Glomerular endothelial cell (primary cell): ENCODE measurements at regions not wholly inside any gene's neighbourhood (a gene's known extent, or its start where the extent isn't known, plus 50 kb on each side); places are given as distances from the start of the nearest gene placed in this dataset.
"Not testable (repeated sequence)": the region's sequence is repeated elsewhere in the genome, so short reads cannot be mapped to it uniquely, and the experiment has no call there.

Source experiments
- DNase-seq: peaks from one replicate; pipeline ENCODE4 v3.0.0-alpha.2; 2011; ENCODE audit warnings: low read depth, low spot score; ENCODE audit errors: extremely low read depth

- no peak for DNase-seq
These were observed 154.9 kb downstream of the DIO2 start for GRCh38 chr14:80056497-80056801.

- DNase-seq: peak; percentile 4
These were observed 155.4 kb downstream of the DIO2 start for GRCh38 chr14:80055667-80056496.

- no peak for DNase-seq
These were observed 156.1 kb downstream of the DIO2 start for GRCh38 chr14:80055226-80055625.

DNA sequence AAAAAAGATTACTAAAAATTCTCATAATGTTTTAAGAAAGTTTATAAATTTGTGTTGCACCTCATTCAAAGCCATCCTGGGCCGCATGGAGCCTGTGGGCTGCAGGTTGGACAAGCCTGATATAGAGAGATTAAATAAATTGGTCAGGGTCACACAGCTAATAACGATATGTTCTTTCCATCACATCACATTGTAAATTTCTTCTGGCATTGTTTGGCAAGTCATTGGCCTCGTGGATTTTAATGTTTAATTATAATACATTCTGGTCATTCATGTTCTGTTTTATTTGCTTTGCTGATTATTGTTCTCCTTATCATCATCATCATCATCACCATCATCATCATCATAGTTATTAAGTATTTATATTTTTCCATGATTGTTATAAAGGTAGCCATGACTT, 157.3 kb downstream of the DIO2 start:
- no peak for DNase-seq

DNA sequence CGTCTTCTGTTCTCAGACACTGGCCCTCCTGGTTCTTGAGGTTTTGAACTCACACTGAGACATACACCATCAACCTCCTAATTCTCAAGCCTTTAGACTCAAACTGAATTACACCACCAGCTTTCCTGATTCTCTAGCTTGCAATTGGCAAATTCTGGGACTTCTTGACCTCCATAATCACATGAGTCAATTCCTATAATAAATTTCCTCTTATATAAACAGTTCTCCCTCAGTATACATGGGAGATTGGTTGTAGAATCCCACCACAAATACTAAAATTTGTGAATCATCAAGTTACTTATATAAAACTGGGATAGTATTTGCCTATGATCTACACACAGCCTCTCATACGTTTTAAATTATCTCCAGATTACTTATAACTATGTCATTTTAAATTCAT, 162.2 kb downstream of the DIO2 start:
- no peak for DNase-seq

DNA sequence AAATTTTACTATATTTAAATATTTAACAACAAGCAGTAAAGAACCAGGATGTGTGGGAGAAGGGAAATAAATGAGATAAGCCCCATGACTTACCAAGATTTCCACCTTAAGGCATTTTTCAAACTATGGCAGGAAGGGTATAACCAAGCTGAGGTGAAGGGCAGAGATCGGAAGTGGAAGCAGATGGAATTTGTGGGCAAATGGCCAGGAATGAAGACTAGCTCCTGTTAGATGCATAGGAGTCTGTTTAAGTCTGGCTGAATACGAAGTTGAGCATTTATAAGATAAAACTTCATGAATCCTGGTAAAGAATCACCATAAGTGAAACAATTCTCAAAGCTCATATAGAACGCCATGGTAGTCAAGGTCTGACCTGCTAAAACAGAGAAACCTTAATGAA, 163.5 kb downstream of the DIO2 start:
- DNase-seq: no peak

DNA sequence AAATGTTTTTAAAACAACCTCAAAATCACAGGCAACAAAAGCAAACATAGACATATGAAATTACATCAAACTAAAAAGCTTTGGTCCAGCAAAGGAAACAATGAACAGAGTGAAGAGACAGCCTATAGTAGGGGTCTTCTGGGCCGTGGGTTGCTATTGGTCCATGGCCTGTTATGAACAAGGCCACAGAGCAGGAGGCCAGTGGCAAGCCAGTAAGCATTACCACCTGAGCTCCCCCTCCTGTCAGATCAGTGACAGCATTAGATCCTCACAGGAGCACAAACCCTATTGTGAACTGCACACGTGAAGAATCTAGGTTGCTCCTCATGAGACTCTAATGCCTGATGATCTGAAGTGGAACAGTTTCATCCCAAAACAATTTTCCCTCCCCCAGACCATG, 174.0 kb downstream of the DIO2 start:
- DNase-seq: no peak

- DNase-seq: no peak
These were observed 186.9 kb downstream of the DIO2 start for GRCh38 chr14:80024417-80024816.

DNA sequence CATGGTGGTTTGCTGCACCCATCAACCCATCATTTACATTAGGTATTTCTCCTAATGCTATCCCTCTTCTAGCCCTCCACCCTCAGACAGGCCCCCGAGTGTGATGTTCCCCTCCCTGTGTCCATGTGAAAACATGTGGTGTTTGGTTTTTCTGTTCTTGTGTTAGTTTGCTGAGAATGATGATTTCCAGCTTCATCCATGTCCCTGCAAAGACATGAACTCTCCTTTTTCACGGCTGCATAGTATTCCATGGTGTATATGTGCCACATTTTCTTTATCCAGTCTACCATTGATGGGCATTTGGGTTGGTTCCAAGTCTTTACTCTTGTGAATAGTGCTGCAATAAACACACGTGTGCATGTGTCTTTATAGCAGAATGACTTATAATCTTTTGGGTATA, 192.8 kb downstream of the DIO2 start:
- not testable (repeated sequence) for DNase-seq

GRCh38 chr14:80017795-80018194, 193.5 kb downstream of the DIO2 start:
- DNase-seq: no peak

- DNase-seq: not testable (repeated sequence)
These were observed 201.1 kb downstream of the DIO2 start for GRCh38 chr14:80010245-80010644.

GRCh38 chr14:80005561-80005960, 205.7 kb downstream of the DIO2 start:
- no peak for DNase-seq

GRCh38 chr14:80004871-80005270, 206.4 kb downstream of the DIO2 start:
- no peak for DNase-seq

- DNase-seq: no peak
These were observed 208.2 kb downstream of the DIO2 start for GRCh38 chr14:80003138-80003537.

- DNase-seq: no peak
These were observed 213.6 kb downstream of the DIO2 start for GRCh38 chr14:79997509-79998208.

DNA sequence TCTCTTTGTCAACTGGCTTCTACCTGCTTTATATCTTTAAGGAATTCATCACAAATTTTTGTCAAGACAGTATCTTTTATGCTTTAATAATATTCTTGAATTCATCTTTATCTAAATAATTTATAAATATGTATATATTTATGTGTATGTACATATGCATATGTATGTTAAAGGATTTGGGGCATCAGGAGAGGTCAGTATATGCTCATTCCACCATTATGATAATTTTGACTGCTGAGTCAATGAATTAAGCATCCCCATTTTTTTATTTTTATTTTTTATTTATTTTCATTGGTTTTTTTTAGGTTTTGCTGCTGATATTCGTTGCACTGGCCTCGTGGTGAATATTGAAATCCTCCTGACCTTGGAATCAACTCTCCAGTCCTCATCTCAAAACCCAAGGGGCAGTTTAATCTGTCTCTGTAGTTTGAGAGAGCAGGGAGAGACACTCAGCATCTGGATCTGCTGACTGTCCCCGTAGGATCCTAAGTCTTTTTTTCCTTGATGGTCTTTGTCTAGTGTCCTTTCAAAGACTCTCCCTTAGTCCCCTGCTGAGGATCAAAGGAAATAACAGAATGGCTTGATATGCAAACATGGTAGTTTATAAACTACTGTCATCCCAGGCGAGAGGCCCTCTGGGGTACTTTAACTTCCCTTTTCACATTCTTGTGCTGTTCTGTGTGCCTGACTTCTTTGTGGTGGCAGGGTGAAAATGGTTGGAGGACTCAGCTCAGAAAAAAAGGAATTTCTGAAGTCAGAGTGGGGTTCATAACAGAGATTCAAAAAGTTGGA, 218.7 kb downstream of the DIO2 start:
- DNase-seq: no peak

DNA sequence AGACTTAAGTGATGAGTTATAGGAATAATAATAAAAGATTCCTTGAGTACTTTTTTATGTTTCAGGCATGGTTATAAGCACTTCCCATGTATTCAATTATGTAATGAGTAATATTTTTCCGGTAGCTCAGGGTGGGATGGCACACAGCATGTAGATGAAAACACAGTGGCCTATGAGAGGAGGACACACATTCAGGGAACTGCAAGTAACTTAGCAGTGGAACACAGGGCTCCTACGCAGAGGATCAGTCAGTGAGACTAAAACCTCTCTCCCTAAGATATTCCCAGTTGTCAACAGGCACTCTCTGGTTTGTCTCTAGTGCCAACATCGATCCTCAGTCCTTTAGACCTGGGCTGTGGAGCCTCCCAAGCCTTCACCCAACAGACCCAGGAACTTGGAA, 219.4 kb downstream of the DIO2 start:
- no peak for DNase-seq

DNA sequence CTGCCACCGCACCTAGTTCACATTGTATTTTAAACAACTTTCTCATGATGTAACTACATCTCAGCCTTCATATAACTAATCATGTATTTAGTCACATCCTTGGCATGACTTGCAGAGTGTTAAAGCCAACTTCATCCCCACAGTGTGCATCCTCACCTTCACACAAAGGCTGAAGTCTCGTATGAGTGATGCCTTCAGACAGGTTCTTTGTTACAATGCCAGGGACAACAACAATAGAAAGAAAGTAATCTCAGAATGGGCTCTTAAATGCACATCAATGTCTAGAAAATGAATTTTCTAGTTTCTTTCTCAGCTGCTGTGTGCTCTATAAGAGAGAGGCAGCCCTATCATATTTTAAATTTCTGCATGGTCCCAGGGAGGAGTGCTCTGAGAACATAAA, 221.3 kb downstream of the DIO2 start:
- no peak for DNase-seq

- DNase-seq: no peak
These were observed 225.1 kb downstream of the DIO2 start for GRCh38 chr14:79986251-79986650.

- no peak for DNase-seq
These were observed 239.1 kb downstream of the DIO2 start for GRCh38 chr14:79972230-79972629.

GRCh38 chr14:79971330-79971729, 240.0 kb downstream of the DIO2 start:
- DNase-seq: no peak

GRCh38 chr14:79967453-79967852, 243.9 kb downstream of the DIO2 start:
- DNase-seq: no peak
